ENCODE measurements at regions not wholly inside any gene's neighbourhood (a gene's known extent, or its start where the extent isn't known, plus 50 kb on each side); places are given as distances from the start of the nearest gene placed in this dataset.

GRCh38 chr9:134535171-134535570 lies 106.4 kb upstream of the COL5A1 start:
- ATAC-seq (ENCODE audit: low read depth) (no peak), DNase-seq (ENCODE audit: low spot score) (no peak)
- no peaks in the 10 kb centered on the region for H3K9me3 ChIP-seq (ENCODE audit: severe bottlenecking)
- no peak for TF ChIP-seq CTCF (IDR thresholded peaks at IDR 0.05; ENCODE audit: poor library complexity, severe bottlenecking)
- peaks cover 3% of the 10 kb centered on the region for H3K4me1 ChIP-seq (ENCODE audit: insufficient read depth, poor library complexity, severe bottlenecking)
- no peak overlapping the region for H3K27ac ChIP-seq (ENCODE audit: poor library complexity, severe bottlenecking)
- no peaks in the 10 kb centered on the region for H3K36me3 ChIP-seq (ENCODE audit: low read depth)
- H3K4me3 ChIP-seq (ENCODE audit: severe bottlenecking) = no peak overlapping the region
- no peaks in the 10 kb centered on the region for H3K27me3 ChIP-seq (ENCODE audit: insufficient read depth, poor library complexity, severe bottlenecking)

- ATAC-seq (ENCODE audit: low read depth) = peak; percentile 80
Measured at GRCh38 chr9:134536101-134536900, 105.3 kb upstream of the COL5A1 start.

GRCh38 chr9:134536931-134537330 lies 104.7 kb upstream of the COL5A1 start:
- peak overlapping the region; percentile 32 for H3K27ac ChIP-seq (ENCODE audit: poor library complexity, severe bottlenecking)
- ATAC-seq (ENCODE audit: low read depth) (no peak), DNase-seq (ENCODE audit: low spot score) (peak; percentile 25)
- H3K36me3 ChIP-seq (ENCODE audit: low read depth) = no peaks in the 10 kb centered on the region
- H3K27me3 ChIP-seq (ENCODE audit: insufficient read depth, poor library complexity, severe bottlenecking) = no peaks in the 10 kb centered on the region
- H3K4me1 ChIP-seq (ENCODE audit: insufficient read depth, poor library complexity, severe bottlenecking) = peaks cover 3% of the 10 kb centered on the region
- no peak for TF ChIP-seq CTCF (IDR thresholded peaks at IDR 0.05; ENCODE audit: poor library complexity, severe bottlenecking)
- no peaks in the 10 kb centered on the region for H3K9me3 ChIP-seq (ENCODE audit: severe bottlenecking)
- H3K4me3 ChIP-seq (ENCODE audit: severe bottlenecking) = no peak overlapping the region

More at GRCh38 chr9:134536101-134536900, 105.3 kb upstream of the COL5A1 start:
- no peak for TF ChIP-seq CTCF (IDR thresholded peaks at IDR 0.05; ENCODE audit: poor library complexity, severe bottlenecking)
- Histone ChIP-seq H3K4me3 (ENCODE audit: severe bottlenecking) (no peak overlapping the region), H3K27me3 (ENCODE audit: insufficient read depth, poor library complexity, severe bottlenecking) (no peaks in the 10 kb centered on the region), H3K36me3 (ENCODE audit: low read depth) (no peaks in the 10 kb centered on the region), H3K27ac (ENCODE audit: poor library complexity, severe bottlenecking) (peak overlapping the region; percentile 32), H3K9me3 (ENCODE audit: severe bottlenecking) (no peaks in the 10 kb centered on the region), H3K4me1 (ENCODE audit: insufficient read depth, poor library complexity, severe bottlenecking) (peaks cover 3% of the 10 kb centered on the region)
- peak; percentile 45 for DNase-seq (ENCODE audit: low spot score)

- ATAC-seq (ENCODE audit: low read depth) = no peak
- no peaks in the 10 kb centered on the region for H3K9me3 ChIP-seq (ENCODE audit: severe bottlenecking)
Measured at GRCh38 chr9:134537951-134538641, 103.5 kb upstream of the COL5A1 start.

More at GRCh38 chr9:134537951-134538641, 103.5 kb upstream of the COL5A1 start:
- peaks cover 3% of the 10 kb centered on the region for H3K4me1 ChIP-seq (ENCODE audit: insufficient read depth, poor library complexity, severe bottlenecking)
- H3K27me3 ChIP-seq (ENCODE audit: insufficient read depth, poor library complexity, severe bottlenecking) = no peaks in the 10 kb centered on the region
- no peaks in the 10 kb centered on the region for H3K36me3 ChIP-seq (ENCODE audit: low read depth)
- no peak for DNase-seq (ENCODE audit: low spot score)
- no peak overlapping the region for H3K4me3 ChIP-seq (ENCODE audit: severe bottlenecking)
- TF ChIP-seq CTCF (IDR thresholded peaks at IDR 0.05; ENCODE audit: poor library complexity, severe bottlenecking) = no peak
- no peak overlapping the region for H3K27ac ChIP-seq (ENCODE audit: poor library complexity, severe bottlenecking)
